ENCODE measurements at regions not wholly inside any gene's neighbourhood (a gene's known extent, or its start where the extent isn't known, plus 50 kb on each side); places are given as distances from the start of the nearest gene placed in this dataset.

DNA sequence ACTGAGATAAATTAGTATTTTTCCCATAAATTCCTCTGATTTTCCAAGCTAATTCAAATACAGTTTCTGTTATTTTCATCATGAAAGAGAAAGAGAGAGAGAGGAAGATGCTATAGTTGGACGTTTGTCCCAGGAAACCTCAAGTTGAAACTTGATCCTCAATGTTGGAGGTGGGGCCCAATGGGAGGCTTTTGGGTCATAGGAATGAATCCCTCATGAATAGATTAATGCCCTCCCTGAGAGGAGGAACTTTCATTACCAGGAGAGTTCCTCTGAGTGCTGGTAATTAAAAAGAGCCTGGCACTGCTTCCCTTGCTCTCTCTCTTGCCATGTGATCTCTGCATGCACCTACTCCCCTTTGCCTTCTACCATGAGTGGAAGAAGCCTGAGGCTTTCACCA is 189.9 kb upstream of the SMC2 start:
- TF ChIP-seq, protein P1, sequence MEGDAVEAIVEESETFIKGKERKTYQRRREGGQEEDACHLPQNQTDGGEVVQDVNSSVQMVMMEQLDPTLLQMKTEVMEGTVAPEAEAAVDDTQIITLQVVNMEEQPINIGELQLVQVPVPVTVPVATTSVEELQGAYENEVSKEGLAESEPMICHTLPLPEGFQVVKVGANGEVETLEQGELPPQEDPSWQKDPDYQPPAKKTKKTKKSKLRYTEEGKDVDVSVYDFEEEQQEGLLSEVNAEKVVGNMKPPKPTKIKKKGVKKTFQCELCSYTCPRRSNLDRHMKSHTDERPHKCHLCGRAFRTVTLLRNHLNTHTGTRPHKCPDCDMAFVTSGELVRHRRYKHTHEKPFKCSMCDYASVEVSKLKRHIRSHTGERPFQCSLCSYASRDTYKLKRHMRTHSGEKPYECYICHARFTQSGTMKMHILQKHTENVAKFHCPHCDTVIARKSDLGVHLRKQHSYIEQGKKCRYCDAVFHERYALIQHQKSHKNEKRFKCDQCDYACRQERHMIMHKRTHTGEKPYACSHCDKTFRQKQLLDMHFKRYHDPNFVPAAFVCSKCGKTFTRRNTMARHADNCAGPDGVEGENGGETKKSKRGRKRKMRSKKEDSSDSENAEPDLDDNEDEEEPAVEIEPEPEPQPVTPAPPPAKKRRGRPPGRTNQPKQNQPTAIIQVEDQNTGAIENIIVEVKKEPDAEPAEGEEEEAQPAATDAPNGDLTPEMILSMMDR (conservative IDR thresholded peaks at IDR 0.05 in 1 of 2, IDR thresholded peaks at IDR 0.05 in 1 of 2; ENCODE audit: extremely low read depth in 1 of 2, insufficient read depth in 1 of 2, low read depth in 1 of 2, low read length in 2 of 2), result no peak
- no peak for TF ChIP-seq EZH2 (IDR thresholded peaks at IDR 0.05; ENCODE audit: borderline replicate concordance, low read length)

Measured in mammary epithelial cell (primary cell).